NCI-H2227 treated with DMSO at 0.1 percent for 48 hours (cell line): ENCODE measurements at regions not wholly inside any gene's neighbourhood (a gene's known extent, or its start where the extent isn't known, plus 50 kb on each side); places are given as distances from the start of the nearest gene placed in this dataset.
"Not testable (repeated sequence)": the region's sequence is repeated elsewhere in the genome, so short reads cannot be mapped to it uniquely, and the experiment has no call there.

Source experiments
- DNase-seq: peaks from one replicate; lab custom pipeline; 2025; lab: John Stamatoyannopoulos, UW

- DNase-seq = no peak
Observed at GRCh38 chr5:143955141-143955540, 143.2 kb downstream of the HMHB1 start.

GRCh38 chr5:143957455-143957854 is 145.5 kb downstream of the HMHB1 start:
- no peak for DNase-seq

- no peak for DNase-seq
Observed at GRCh38 chr5:143962201-143962600, 150.2 kb downstream of the HMHB1 start.

GRCh38 chr5:143964919-143965318 is 153.0 kb downstream of the HMHB1 start:
- no peak for DNase-seq

- DNase-seq = no peak
Observed at GRCh38 chr5:143966280-143966679, 154.3 kb downstream of the HMHB1 start.

GRCh38 chr5:143968071-143968878 is 156.3 kb downstream of the HMHB1 start:
- DNase-seq = peak; percentile 30

GRCh38 chr5:143970159-143970558 is 158.2 kb downstream of the HMHB1 start:
- DNase-seq = no peak

GRCh38 chr5:143972068-143972467 is 160.1 kb downstream of the HMHB1 start:
- no peak for DNase-seq

GRCh38 chr5:143976055-143976454 is 164.1 kb downstream of the HMHB1 start:
- no peak for DNase-seq

- DNase-seq = no peak
Observed at GRCh38 chr5:143977891-143978461, 166.0 kb downstream of the HMHB1 start.

GRCh38 chr5:143979044-143979690 is 167.2 kb downstream of the HMHB1 start:
- DNase-seq = no peak

GRCh38 chr5:143980506-143980905 is 168.5 kb downstream of the HMHB1 start:
- DNase-seq = no peak

- not testable (repeated sequence) for DNase-seq
Observed at GRCh38 chr5:143982957-143983356, 171.0 kb downstream of the HMHB1 start.

- no peak for DNase-seq
Observed at GRCh38 chr5:143985832-143986515, 174.0 kb downstream of the HMHB1 start.

GRCh38 chr5:143986516-143987212 is 174.7 kb downstream of the HMHB1 start:
- no peak for DNase-seq

GRCh38 chr5:143987264-143987663 is 175.3 kb downstream of the HMHB1 start:
- DNase-seq = no peak

- no peak for DNase-seq
Observed at GRCh38 chr5:143987751-143988560, 176.0 kb downstream of the HMHB1 start.

- DNase-seq = no peak
Observed at GRCh38 chr5:143992496-143992895, 178.0 kb downstream of the YIPF5 start.

- DNase-seq = no peak
Observed at GRCh38 chr5:144002876-144003275, 167.6 kb downstream of the YIPF5 start.

- no peak for DNase-seq
Observed at GRCh38 chr5:144003636-144004035, 166.8 kb downstream of the YIPF5 start.

- DNase-seq = no peak
Observed at GRCh38 chr5:144004146-144004545, 166.3 kb downstream of the YIPF5 start.
